Adrenal gland (tissue), 9 donors: ENCODE measurements at regions not wholly inside any gene's neighbourhood (a gene's known extent, or its start where the extent isn't known, plus 50 kb on each side); places are given as distances from the start of the nearest gene placed in this dataset.

Experiments used
- DNase-seq, 7 donors: peaks; one replicate each; pipeline ENCODE4 v3.0.0-alpha.2; 2019 to 2020
- H3K27ac ChIP-seq, 5 donors: fragments of 200-600 bp; sonication (generic) in 4 of 5; 1 replicate in 3 of 5; 2 replicates in 2 of 5; pipeline versions ENCODE4 v1.5.1 to v1.8.0; 2016 to 2020; ENCODE audit warnings: mild to moderate bottlenecking in 1 of 5
- H3K27me3 ChIP-seq: fragments of 200-600 bp; 2 replicates; pipeline ENCODE4 v1.8.0; 2021
- H3K36me3 ChIP-seq, 2 donors: fragments of 200-600 bp; replicated peaks in 1 of 2; 1 replicate in 1 of 2; 2 replicates in 1 of 2; pipeline versions ENCODE4 v1.5.1 to v1.8.0; 2018 to 2022
- H3K4me1 ChIP-seq, 2 donors: fragments of 200-600 bp; replicated peaks in 1 of 2; 1 replicate in 1 of 2; 2 replicates in 1 of 2; pipeline versions ENCODE4 v1.5.1 to v1.8.0; 2018 to 2021
- H3K4me3 ChIP-seq, 4 donors: fragments of 200-600 bp; sonication (generic) in 3 of 4; one replicate each; pipeline ENCODE4 v1.5.1; 2016 to 2018
- H3K9me3 ChIP-seq, 3 donors: fragments of 200-600 bp; sonication (generic) in 1 of 3; replicated peaks in 1 of 3; 1 replicate in 2 of 3; 2 replicates in 1 of 3; pipeline versions ENCODE4 v1.5.1 to v1.8.0; 2016 to 2021
- CTCF ChIP-seq, 6 experiments: fragments of 450-650 bp in 4 of 6; fragments of 200-600 bp in 2 of 6; sonication (generic) in 1 of 6; IDR thresholded peaks; 1 replicate in 5 of 6; 2 replicates in 1 of 6; pipeline versions ENCODE4 v1.5.1 to v1.8.0; 2016 to 2021; ENCODE audit warnings: antibody characterized with exemption in 6 of 6, mild to moderate bottlenecking in 2 of 6, moderate library complexity in 1 of 6
- POLR2A ChIP-seq, 2 donors: fragments of 450-650 bp; IDR thresholded peaks; one replicate each; pipeline ENCODE4 v1.6.1; 2017; ENCODE audit warnings: antibody characterized with exemption in 2 of 2, mild to moderate bottlenecking in 2 of 2, moderate library complexity in 1 of 2
- WGBS, 4 donors: extraction: QIAGEN DNeasy Blood & Tissue Kit in 2 of 4; methylation state at CpG; one replicate each; pipeline versions ENCODE4 v1.1.5 to v1.1.7; 2013 to 2017; 5-methylcytosine and 5-hydroxymethylcytosine counted together
- intact Hi-C, 2 donors: fragments of 100-400 bp; cut with DNase I; formaldehyde crosslinking; loops; one replicate each; pipeline versions ENCODE4 v1.14.1 to v1.15.0; 2022 to 2023
- donor health status: healthy with polysubstance abuse.
- donor health status: Bipolar disorder and iron deficiency.
- donor health status: DM: yes; HTN: yes; CAD: no.
- donor health status: DM: no; HTN: no; CAD: no.
- donor health status: DM: no; HTN: no; CAD: no.

GRCh38 chr2:83022631-83023210 is 1436.4 kb downstream of the SUCLG1 start:
- intact Hi-C loops = no loop called here
- no peaks in the 10 kb centered on the region for H3K4me1 ChIP-seq
- TF ChIP-seq POLR2A (IDR thresholded peaks at IDR 0.05) (no peak), CTCF (IDR thresholded peaks at IDR 0.05) (no peak)
- no peak overlapping the region for H3K27ac ChIP-seq
- DNase-seq = no peak
- no peak overlapping the region for H3K4me3 ChIP-seq
- no peaks in the 10 kb centered on the region for H3K27me3 ChIP-seq
- WGBS, 4 donors = 76 to 90% (median 83%) methylated on average over 5 of the region's 5 CpGs
- no peaks in the 10 kb centered on the region for H3K36me3 ChIP-seq
- no peaks in the 10 kb centered on the region for H3K9me3 ChIP-seq

- intact Hi-C loops = no loop called here
- Histone ChIP-seq H3K27ac (no peak overlapping the region), H3K36me3 (no peaks in the 10 kb centered on the region), H3K4me1 (no peaks in the 10 kb centered on the region), H3K4me3 (no peak overlapping the region), H3K9me3 (no peaks in the 10 kb centered on the region), H3K27me3 (no peaks in the 10 kb centered on the region)
- DNase-seq = no peak
- 98 to 100% (median 98%) methylated on average over 2 of the region's 2 CpGs for WGBS, 4 donors
- TF ChIP-seq POLR2A (IDR thresholded peaks at IDR 0.05) (no peak), CTCF (IDR thresholded peaks at IDR 0.05) (no peak)
Observed at GRCh38 chr2:83017366-83018090, 1441.6 kb downstream of the SUCLG1 start.

- TF ChIP-seq CTCF (IDR thresholded peaks at IDR 0.05) = no peak
- TF ChIP-seq POLR2A (IDR thresholded peaks at IDR 0.05) = no peak
- DNase-seq = no peak
- intact Hi-C loops = no loop called here
- Histone ChIP-seq H3K9me3 (no peaks in the 10 kb centered on the region), H3K27me3 (no peaks in the 10 kb centered on the region), H3K4me1 (no peaks in the 10 kb centered on the region), H3K27ac (no peak overlapping the region), H3K36me3 (no peaks in the 10 kb centered on the region), H3K4me3 (no peak overlapping the region)
- 86 to 92% (median 87%) methylated on average over 8 of the region's 8 CpGs for WGBS, 4 donors
Observed at GRCh38 chr2:83016343-83017110, 1442.6 kb downstream of the SUCLG1 start.

GRCh38 chr2:83015900-83016299 is 1443.2 kb downstream of the SUCLG1 start:
- 93 to 100% (median 98%) methylated on average over 1 of the region's 1 CpG for WGBS, 4 donors
- no peak overlapping the region for H3K4me3 ChIP-seq
- H3K27ac ChIP-seq = no peak overlapping the region
- intact Hi-C loops = no loop called here
- no peaks in the 10 kb centered on the region for H3K36me3 ChIP-seq
- no peaks in the 10 kb centered on the region for H3K4me1 ChIP-seq
- no peaks in the 10 kb centered on the region for H3K9me3 ChIP-seq
- no peak for DNase-seq
- TF ChIP-seq POLR2A (IDR thresholded peaks at IDR 0.05) (no peak), CTCF (IDR thresholded peaks at IDR 0.05) (no peak)
- H3K27me3 ChIP-seq = no peaks in the 10 kb centered on the region
